Naive thymus-derived CD4-positive, alpha-beta T cell (primary cell): ENCODE measurements at regions not wholly inside any gene's neighbourhood (a gene's known extent, or its start where the extent isn't known, plus 50 kb on each side); places are given as distances from the start of the nearest gene placed in this dataset.
A peak's percentile ranks its signal among the peaks of the same experiment; 100 is the strongest.
"Not testable (repeated sequence)": the region's sequence is repeated elsewhere in the genome, so short reads cannot be mapped to it uniquely, and the experiment has no call there.

Experiments used
- ATAC-seq: fragments of 150-1000 bp; cut with Tn5 transposase; 2 replicates; pipeline ENCODE4 v1.10.0; 2021; ENCODE audit warnings: mild to moderate bottlenecking, moderate library complexity
- CTCF ChIA-PET: fragments of 350-600 bp; sonication (Branson Sonifier 250); formaldehyde crosslinking; loops from one replicate; lab custom pipeline; 2021; ENCODE audit warnings: antibody characterized with exemption; lab: Charles Lee
- POLR2A ChIA-PET: fragments of 350-600 bp; sonication (Branson Sonifier 250); formaldehyde crosslinking; loops from one replicate; lab custom pipeline; 2021; ENCODE audit warnings: antibody characterized with exemption, inconsistent platforms; lab: Charles Lee
- DNase-seq, 9 donors: peaks; one replicate each; pipeline versions ENCODE4 v3.0.0 to v3.0.0-alpha.2; 2020 to 2022; ENCODE audit warnings: mixed read lengths in 1 of 9
- H3K27ac ChIP-seq: one replicate; pipeline ENCODE4 v1.7.0; 2013; ENCODE audit warnings: mild to moderate bottlenecking, low read depth, low read length, moderate library complexity
- H3K27me3 ChIP-seq, 2 donors: one replicate each; pipeline ENCODE4 v1.7.0; 2013; ENCODE audit warnings: low read length in 2 of 2, mild to moderate bottlenecking in 2 of 2, moderate library complexity in 2 of 2; ENCODE audit not compliant: control insufficient read depth in 2 of 2, insufficient read depth in 2 of 2
- H3K36me3 ChIP-seq, 3 experiments: 1 replicate in 2 of 3; 2 replicates in 1 of 3; pipeline ENCODE4 v1.7.0; 2013; ENCODE audit warnings: low read length in 3 of 3, mild to moderate bottlenecking in 3 of 3, moderate library complexity in 1 of 3; ENCODE audit not compliant: insufficient read depth in 3 of 3, control insufficient read depth in 2 of 3
- H3K4me1 ChIP-seq, 2 donors: one replicate each; pipeline ENCODE4 v1.7.0; 2013; ENCODE audit warnings: low read length in 2 of 2, mild to moderate bottlenecking in 2 of 2, moderate library complexity in 1 of 2; ENCODE audit not compliant: control insufficient read depth in 2 of 2, insufficient read depth in 2 of 2
- H3K4me3 ChIP-seq: 2 replicates; pipeline ENCODE4 v1.7.0; 2013; ENCODE audit warnings: mild to moderate bottlenecking, low read length
- H3K9me3 ChIP-seq, 3 experiments: 1 replicate in 2 of 3; 2 replicates in 1 of 3; pipeline ENCODE4 v1.7.0; 2013; ENCODE audit warnings: low read length in 3 of 3; ENCODE audit not compliant: control insufficient read depth in 2 of 3
- H3K27ac Mint-ChIP-seq, 9 donors: one replicate each; pipeline ENCODE4 v1.8.0; 2020 to 2022; ENCODE audit warnings: mixed read lengths in 9 of 9, mild to moderate bottlenecking in 8 of 9, moderate library complexity in 5 of 9, inconsistent platforms in 2 of 9
- H3K27me3 Mint-ChIP-seq, 5 donors: one replicate each; pipeline ENCODE4 v1.8.0; 2021 to 2022; ENCODE audit warnings: mixed read lengths in 5 of 5, mild to moderate bottlenecking in 1 of 5
- H3K36me3 Mint-ChIP-seq, 5 donors: one replicate each; pipeline ENCODE4 v1.8.0; 2020 to 2022; ENCODE audit warnings: mixed read lengths in 5 of 5, mild to moderate bottlenecking in 3 of 5, inconsistent platforms in 1 of 5
- H3K4me1 Mint-ChIP-seq, 7 donors: one replicate each; pipeline ENCODE4 v1.8.0; 2020 to 2022; ENCODE audit warnings: mixed read lengths in 7 of 7, mild to moderate bottlenecking in 3 of 7, inconsistent platforms in 1 of 7
- H3K4me3 Mint-ChIP-seq, 10 donors: one replicate each; pipeline ENCODE4 v1.8.0; 2020 to 2022; ENCODE audit warnings: mild to moderate bottlenecking in 10 of 10, mixed read lengths in 10 of 10, moderate library complexity in 6 of 10, inconsistent platforms in 2 of 10
- H3K9me3 Mint-ChIP-seq, 11 donors: one replicate each; pipeline ENCODE4 v1.8.0; 2020 to 2022; ENCODE audit warnings: mixed read lengths in 11 of 11, mild to moderate bottlenecking in 4 of 11, inconsistent platforms in 1 of 11, moderate library complexity in 1 of 11
- intact Hi-C, 2 donors: fragments of 100-400 bp; cut with micrococcal nuclease; formaldehyde crosslinking; loops; one replicate each; pipeline ENCODE4 v1.15.1; 2023

GRCh38 chr2:126952216-126952615 is 53.5 kb downstream of the TEX51 start:
- Mint-ChIP-seq H3K9me3 (peaks cover 0 to 4% (median 0%) of the 10 kb centered on the region in 11 donors), H3K36me3 (no peaks in the 10 kb centered on the region), H3K27me3 (peaks cover 5 to 50% (median 35%) of the 10 kb centered on the region in 5 donors), H3K4me1 (peaks cover 0 to 2% (median 0%) of the 10 kb centered on the region in 7 donors), H3K27ac (no peak overlapping the region), H3K4me3 (no peak overlapping the region)
- Histone ChIP-seq H3K4me3 (no peak overlapping the region), H3K9me3 (no peaks in the 10 kb centered on the region), H3K27ac (no peak overlapping the region), H3K4me1 (no peaks in the 10 kb centered on the region), H3K36me3 (no peaks in the 10 kb centered on the region), H3K27me3 (no peaks in the 10 kb centered on the region)
- DNase-seq, result no peak
- intact Hi-C loops, result no loop called here
- ChIA-PET POLR2A (no interaction called here), CTCF (no interaction called here)
- ATAC-seq, result no peak

GRCh38 chr2:126953483-126953882 is 54.8 kb downstream of the TEX51 start:
- POLR2A ChIA-PET, result no interaction called here
- intact Hi-C loops, result no loop called here
- Mint-ChIP-seq H3K27me3 (peaks cover 5 to 53% (median 40%) of the 10 kb centered on the region in 5 donors), H3K27ac (no peak overlapping the region), H3K36me3 (no peaks in the 10 kb centered on the region), H3K4me3 (no peak overlapping the region), H3K4me1 (peaks cover 0 to 2% (median 0%) of the 10 kb centered on the region in 7 donors), H3K9me3 (peaks cover 0 to 4% (median 0%) of the 10 kb centered on the region in 11 donors)
- no peak for DNase-seq
- Histone ChIP-seq H3K27ac (no peak overlapping the region), H3K4me1 (no peaks in the 10 kb centered on the region), H3K36me3 (no peaks in the 10 kb centered on the region), H3K27me3 (no peaks in the 10 kb centered on the region), H3K9me3 (no peaks in the 10 kb centered on the region), H3K4me3 (no peak overlapping the region)
- ATAC-seq, result no peak
- CTCF ChIA-PET, result no interaction called here

- H3K27me3 ChIP-seq, result no peaks in the 10 kb centered on the region
- no peaks in the 10 kb centered on the region for H3K4me1 ChIP-seq
- Mint-ChIP-seq H3K36me3 (no peaks in the 10 kb centered on the region), H3K27ac (peak overlapping the region in 1 of 9 donors; percentile 20), H3K9me3 (peaks cover 0 to 9% (median 0%) of the 10 kb centered on the region in 11 donors), H3K4me3 (no peak overlapping the region), H3K4me1 (peaks cover 0 to 2% (median 0%) of the 10 kb centered on the region in 7 donors), H3K27me3 (peaks cover 5 to 54% (median 36%) of the 10 kb centered on the region in 5 donors)
- H3K36me3 ChIP-seq, result no peaks in the 10 kb centered on the region
- H3K9me3 ChIP-seq, result no peaks in the 10 kb centered on the region
- no peak overlapping the region for H3K4me3 ChIP-seq
- DNase-seq (no peak), ATAC-seq (no peak)
- ChIA-PET POLR2A (no interaction called here), CTCF (no interaction called here)
- intact Hi-C loops, result no loop called here
- no peak overlapping the region for H3K27ac ChIP-seq
These were observed 56.1 kb downstream of the TEX51 start for GRCh38 chr2:126954831-126955230.

GRCh38 chr2:126956773-126957172 is 58.1 kb downstream of the TEX51 start:
- H3K4me1 Mint-ChIP-seq, CTCF ChIA-PET, H3K4me3 ChIP-seq, intact Hi-C loops, DNase-seq, H3K27ac ChIP-seq, ATAC-seq, H3K9me3 ChIP-seq, H3K4me1 ChIP-seq, H3K36me3 ChIP-seq, POLR2A ChIA-PET, H3K4me3 Mint-ChIP-seq, H3K27ac Mint-ChIP-seq, H3K36me3 Mint-ChIP-seq, H3K27me3 ChIP-seq: not testable (repeated sequence)
- Mint-ChIP-seq H3K9me3 (peaks cover 0 to 10% (median 4%) of the 10 kb centered on the region in 11 donors), H3K27me3 (peaks cover 12 to 68% (median 46%) of the 10 kb centered on the region in 5 donors)

GRCh38 chr2:126963390-126963789 is 64.7 kb downstream of the TEX51 start:
- Mint-ChIP-seq H3K36me3 (no peaks in the 10 kb centered on the region), H3K27ac (no peak overlapping the region), H3K27me3 (peaks cover 25 to 73% (median 44%) of the 10 kb centered on the region in 5 donors), H3K9me3 (peaks cover 0 to 10% (median 6%) of the 10 kb centered on the region in 11 donors), H3K4me1 (no peaks in the 10 kb centered on the region), H3K4me3 (no peak overlapping the region)
- ATAC-seq (no peak), DNase-seq (no peak)
- Histone ChIP-seq H3K4me3 (no peak overlapping the region), H3K27ac (no peak overlapping the region), H3K4me1 (no peaks in the 10 kb centered on the region), H3K27me3 (peaks cover 0 to 3% of the 10 kb centered on the region in 2 donors), H3K36me3 (no peaks in the 10 kb centered on the region), H3K9me3 (no peaks in the 10 kb centered on the region)
- intact Hi-C loops, result no loop called here
- ChIA-PET CTCF (interaction anchor here (1.4 kb wide), 1 partner anchor 9 kb away, joined by 5 read pairs; no protein-coding TSS in a partner anchor), POLR2A (no interaction called here)

GRCh38 chr2:126966601-126967000 is 67.9 kb downstream of the TEX51 start:
- DNase-seq, result no peak
- POLR2A ChIA-PET, result no interaction called here
- CTCF ChIA-PET, result no interaction called here
- no peak overlapping the region for H3K27ac Mint-ChIP-seq
- peaks cover 0 to 3% (median 0%) of the 10 kb centered on the region in 11 donors for H3K9me3 Mint-ChIP-seq
- no peak overlapping the region for H3K4me3 Mint-ChIP-seq
- no peak overlapping the region for H3K27ac ChIP-seq
- no peak overlapping the region for H3K4me3 ChIP-seq
- no peaks in the 10 kb centered on the region for H3K9me3 ChIP-seq
- ATAC-seq, result no peak
- H3K4me1 Mint-ChIP-seq, result peaks cover 0 to under 1% (median 0%) of the 10 kb centered on the region in 7 donors
- no peaks in the 10 kb centered on the region for H3K4me1 ChIP-seq
- H3K27me3 Mint-ChIP-seq, result peaks cover 29 to 72% (median 47%) of the 10 kb centered on the region in 5 donors
- H3K27me3 ChIP-seq, result peaks cover 0 to 3% of the 10 kb centered on the region in 2 donors
- H3K36me3 ChIP-seq, result no peaks in the 10 kb centered on the region
- intact Hi-C loops, result no loop called here
- no peaks in the 10 kb centered on the region for H3K36me3 Mint-ChIP-seq

- no peak overlapping the region for H3K27ac Mint-ChIP-seq
- ATAC-seq (no peak), DNase-seq (no peak)
- H3K4me3 Mint-ChIP-seq, result peak overlapping the region in 4 of 10 donors; percentile 14 to 63 (median 27)
- ChIA-PET CTCF (interaction anchor here (2.1 kb wide), 1 partner anchor 442 kb away, joined by 11 read pairs; no protein-coding TSS in a partner anchor), POLR2A (no interaction called here)
- H3K4me1 Mint-ChIP-seq, result peaks cover 0 to 5% (median 4%) of the 10 kb centered on the region in 7 donors
- no peaks in the 10 kb centered on the region for H3K9me3 Mint-ChIP-seq
- Histone ChIP-seq H3K27me3 (peaks cover 0 to 3% of the 10 kb centered on the region in 2 donors), H3K27ac (no peak overlapping the region), H3K4me3 (no peak overlapping the region), H3K4me1 (no peaks in the 10 kb centered on the region), H3K36me3 (no peaks in the 10 kb centered on the region), H3K9me3 (no peaks in the 10 kb centered on the region)
- peaks cover 35 to 59% (median 47%) of the 10 kb centered on the region in 5 donors for H3K27me3 Mint-ChIP-seq
- no peaks in the 10 kb centered on the region for H3K36me3 Mint-ChIP-seq
- intact Hi-C loops, result loop anchor here (5.0 kb wide), 3 partner anchors 443 to 743 kb away; no protein-coding TSS in a partner anchor
These were observed 71.9 kb downstream of the TEX51 start for GRCh38 chr2:126970583-126970982.
